ENCODE measurements at regions not wholly inside any gene's neighbourhood (a gene's known extent, or its start where the extent isn't known, plus 50 kb on each side); places are given as distances from the start of the nearest gene placed in this dataset.

- TF ChIP-seq POLR2AphosphoS5 (IDR thresholded peaks at IDR 0.05) (no peak), POLR2A (IDR thresholded peaks at IDR 0.05) (no peak)
These were observed 602.6 kb downstream of the TLR4 start for GRCh38 chr9:118306801-118307200.

All from upper lobe of left lung (tissue), 4 donors.